Umbilical cord (tissue), 1 donor: ENCODE measurements at regions not wholly inside any gene's neighbourhood (a gene's known extent, or its start where the extent isn't known, plus 50 kb on each side); places are given as distances from the start of the nearest gene placed in this dataset.
A peak's percentile ranks its signal among the peaks of the same experiment; 100 is the strongest.
"Not testable (repeated sequence)": the region's sequence is repeated elsewhere in the genome, so short reads cannot be mapped to it uniquely, and the experiment has no call there.

Experiments
- DNase-seq: peaks from one replicate; pipeline ENCODE4 v3.0.0-alpha.2; 2015; ENCODE audit warnings: low spot score

GRCh38 chr9:24351258-24351657 lies 194.4 kb downstream of the IZUMO3 start:
- DNase-seq, result no peak

GRCh38 chr9:24342457-24342856 lies 203.2 kb downstream of the IZUMO3 start:
- no peak for DNase-seq

GRCh38 chr9:24333629-24334028 lies 212.1 kb downstream of the IZUMO3 start:
- DNase-seq, result no peak

GRCh38 chr9:24298912-24299311 lies 246.8 kb downstream of the IZUMO3 start:
- DNase-seq, result no peak

- no peak for DNase-seq
Observed at GRCh38 chr9:24297931-24298330, 247.8 kb downstream of the IZUMO3 start.

GRCh38 chr9:24296124-24296523 lies 249.6 kb downstream of the IZUMO3 start:
- no peak for DNase-seq

- DNase-seq, result no peak
Observed at GRCh38 chr9:24293386-24293785, 252.3 kb downstream of the IZUMO3 start.

- no peak for DNase-seq
Observed at GRCh38 chr9:24286761-24287160, 258.9 kb downstream of the IZUMO3 start.

GRCh38 chr9:24258626-24259025 lies 287.1 kb downstream of the IZUMO3 start:
- no peak for DNase-seq

GRCh38 chr9:24257726-24258125 lies 288.0 kb downstream of the IZUMO3 start:
- no peak for DNase-seq

- DNase-seq, result peak; percentile 1
Observed at GRCh38 chr9:24245988-24246387, 299.7 kb downstream of the IZUMO3 start.

- no peak for DNase-seq
Observed at GRCh38 chr9:24242576-24242975, 303.1 kb downstream of the IZUMO3 start.

GRCh38 chr9:24218656-24219055 lies 327.0 kb downstream of the IZUMO3 start:
- no peak for DNase-seq

GRCh38 chr9:24210641-24211040 lies 335.1 kb downstream of the IZUMO3 start:
- DNase-seq, result no peak

GRCh38 chr9:24189986-24190385 lies 355.7 kb downstream of the IZUMO3 start:
- no peak for DNase-seq

GRCh38 chr9:24180572-24180971 lies 354.5 kb upstream of the ELAVL2 start:
- not testable (repeated sequence) for DNase-seq

GRCh38 chr9:24144796-24145195 lies 318.8 kb upstream of the ELAVL2 start:
- no peak for DNase-seq

GRCh38 chr9:24135072-24135471 lies 309.0 kb upstream of the ELAVL2 start:
- DNase-seq, result not testable (repeated sequence)

GRCh38 chr9:24132244-24132643 lies 306.2 kb upstream of the ELAVL2 start:
- no peak for DNase-seq

GRCh38 chr9:24127519-24127918 lies 301.5 kb upstream of the ELAVL2 start:
- no peak for DNase-seq

GRCh38 chr9:24118190-24118589 lies 292.1 kb upstream of the ELAVL2 start:
- peak; percentile 66 for DNase-seq

GRCh38 chr9:24096756-24097155 lies 270.7 kb upstream of the ELAVL2 start:
- no peak for DNase-seq

- no peak for DNase-seq
Observed at GRCh38 chr9:24095246-24095645, 269.2 kb upstream of the ELAVL2 start.

- no peak for DNase-seq
Observed at GRCh38 chr9:24090566-24090965, 264.5 kb upstream of the ELAVL2 start.

GRCh38 chr9:24073666-24074065 lies 247.6 kb upstream of the ELAVL2 start:
- no peak for DNase-seq
